Smooth muscle cell (in vitro differentiated cells): ENCODE measurements at regions not wholly inside any gene's neighbourhood (a gene's known extent, or its start where the extent isn't known, plus 50 kb on each side); places are given as distances from the start of the nearest gene placed in this dataset.
"Not testable (repeated sequence)": the region's sequence is repeated elsewhere in the genome, so short reads cannot be mapped to it uniquely, and the experiment has no call there.

Experiments used
- DNase-seq: peaks from one replicate; lab custom pipeline; 2025; ENCODE audit not compliant: unreplicated experiment; lab: John Stamatoyannopoulos, UW
- H2AFZ ChIP-seq: fragments of 200-600 bp; sonication (generic); 2 replicates; pipeline ENCODE4 v1.6.0; 2016; ENCODE audit warnings: antibody characterized with exemption, low read depth, mild to moderate bottlenecking
- H3F3A ChIP-seq: fragments of 200-600 bp; sonication (generic); 2 replicates; pipeline ENCODE4 v1.6.0; 2017; ENCODE audit warnings: antibody characterized with exemption, low read depth
- H3K27ac ChIP-seq: fragments of 200-600 bp; sonication (generic); 2 replicates; pipeline ENCODE4 v1.5.1; 2016; ENCODE audit warnings: low read depth, mild to moderate bottlenecking
- H3K27me3 ChIP-seq: fragments of 200-600 bp; sonication (generic); 2 replicates; pipeline ENCODE4 v1.6.1; 2016; ENCODE audit warnings: low read depth, mild to moderate bottlenecking
- H3K36me3 ChIP-seq: fragments of 200-600 bp; sonication (generic); 2 replicates; pipeline ENCODE4 v1.5.1; 2016; ENCODE audit warnings: low read depth
- H3K4me1 ChIP-seq: fragments of 200-600 bp; sonication (generic); 2 replicates; pipeline ENCODE4 v1.5.1; 2016; ENCODE audit warnings: low read depth
- H3K4me2 ChIP-seq: fragments of 200-600 bp; sonication (generic); 2 replicates; pipeline ENCODE4 v1.6.0; 2016; ENCODE audit warnings: mild to moderate bottlenecking
- H3K4me3 ChIP-seq: fragments of 200-600 bp; sonication (generic); 2 replicates; pipeline ENCODE4 v1.5.1; 2016; ENCODE audit warnings: mild to moderate bottlenecking
- H3K79me2 ChIP-seq: fragments of 200-600 bp; sonication (generic); 2 replicates; pipeline ENCODE4 v1.6.0; 2016; ENCODE audit warnings: low read depth, mild to moderate bottlenecking
- H3K9ac ChIP-seq: fragments of 200-600 bp; sonication (generic); 2 replicates; pipeline ENCODE4 v1.6.0; 2016; ENCODE audit warnings: low read depth
- H3K9me3 ChIP-seq: fragments of 200-600 bp; sonication (generic); replicated peaks from 2 replicates; pipeline ENCODE4 v1.5.1; 2016; ENCODE audit warnings: low read depth
- H4K20me1 ChIP-seq: fragments of 200-600 bp; sonication (generic); 2 replicates; pipeline ENCODE4 v1.6.0; 2016; ENCODE audit warnings: low read depth
- WGBS: methylation state at CpG from one replicate; pipeline ENCODE4 v1.1.7; 2016; ENCODE audit warnings: low lambda C conversion rate; 5-methylcytosine and 5-hydroxymethylcytosine counted together
- TF ChIP-seq, protein P1 (sequence below): fragments of 200-600 bp; sonication (generic); IDR thresholded peaks from 2 replicates; pipeline ENCODE4 v1.5.1; 2017; ENCODE audit warnings: borderline replicate concordance, mild to moderate bottlenecking, antibody characterized with exemption; ENCODE audit not compliant: insufficient read depth, poor library complexity, severe bottlenecking

DNA sequence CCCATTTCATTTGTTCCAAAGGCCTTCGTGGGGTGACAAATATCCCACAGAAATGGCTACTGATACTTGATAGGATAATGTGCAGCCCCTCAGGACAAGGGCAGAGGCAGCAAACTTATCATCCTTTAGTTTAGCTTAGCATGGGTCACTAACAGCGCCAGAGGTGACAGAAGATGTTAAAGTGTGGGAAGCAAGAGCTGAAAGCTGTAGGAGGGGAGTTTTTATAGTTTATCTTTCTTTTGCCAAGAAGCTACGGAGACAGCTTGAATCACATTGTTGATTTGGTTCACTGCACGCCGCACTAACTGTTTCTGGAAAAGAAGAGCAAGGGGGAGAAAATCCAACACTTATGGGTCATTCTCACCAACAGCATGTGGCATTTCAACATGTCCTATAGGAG is 773.9 kb upstream of the MMS22L start:
- no peaks in the 10 kb centered on the region for H3K27me3 ChIP-seq
- H3K4me2 ChIP-seq = no peak overlapping the region
- H3K36me3 ChIP-seq = no peaks in the 10 kb centered on the region
- H3K27ac ChIP-seq = no peak overlapping the region
- H3F3A ChIP-seq = no peaks in the 10 kb centered on the region
- H2AFZ ChIP-seq = no peak overlapping the region
- WGBS = 64% methylated on average over 5 of the region's 5 CpGs
- H4K20me1 ChIP-seq = no peaks in the 10 kb centered on the region
- H3K4me1 ChIP-seq = no peaks in the 10 kb centered on the region
- H3K9ac ChIP-seq = no peak overlapping the region
- no peaks in the 10 kb centered on the region for H3K9me3 ChIP-seq
- no peak overlapping the region for H3K4me3 ChIP-seq
- no peaks in the 10 kb centered on the region for H3K79me2 ChIP-seq
- TF ChIP-seq, protein P1, sequence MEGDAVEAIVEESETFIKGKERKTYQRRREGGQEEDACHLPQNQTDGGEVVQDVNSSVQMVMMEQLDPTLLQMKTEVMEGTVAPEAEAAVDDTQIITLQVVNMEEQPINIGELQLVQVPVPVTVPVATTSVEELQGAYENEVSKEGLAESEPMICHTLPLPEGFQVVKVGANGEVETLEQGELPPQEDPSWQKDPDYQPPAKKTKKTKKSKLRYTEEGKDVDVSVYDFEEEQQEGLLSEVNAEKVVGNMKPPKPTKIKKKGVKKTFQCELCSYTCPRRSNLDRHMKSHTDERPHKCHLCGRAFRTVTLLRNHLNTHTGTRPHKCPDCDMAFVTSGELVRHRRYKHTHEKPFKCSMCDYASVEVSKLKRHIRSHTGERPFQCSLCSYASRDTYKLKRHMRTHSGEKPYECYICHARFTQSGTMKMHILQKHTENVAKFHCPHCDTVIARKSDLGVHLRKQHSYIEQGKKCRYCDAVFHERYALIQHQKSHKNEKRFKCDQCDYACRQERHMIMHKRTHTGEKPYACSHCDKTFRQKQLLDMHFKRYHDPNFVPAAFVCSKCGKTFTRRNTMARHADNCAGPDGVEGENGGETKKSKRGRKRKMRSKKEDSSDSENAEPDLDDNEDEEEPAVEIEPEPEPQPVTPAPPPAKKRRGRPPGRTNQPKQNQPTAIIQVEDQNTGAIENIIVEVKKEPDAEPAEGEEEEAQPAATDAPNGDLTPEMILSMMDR = no peak
- DNase-seq = no peak

DNA sequence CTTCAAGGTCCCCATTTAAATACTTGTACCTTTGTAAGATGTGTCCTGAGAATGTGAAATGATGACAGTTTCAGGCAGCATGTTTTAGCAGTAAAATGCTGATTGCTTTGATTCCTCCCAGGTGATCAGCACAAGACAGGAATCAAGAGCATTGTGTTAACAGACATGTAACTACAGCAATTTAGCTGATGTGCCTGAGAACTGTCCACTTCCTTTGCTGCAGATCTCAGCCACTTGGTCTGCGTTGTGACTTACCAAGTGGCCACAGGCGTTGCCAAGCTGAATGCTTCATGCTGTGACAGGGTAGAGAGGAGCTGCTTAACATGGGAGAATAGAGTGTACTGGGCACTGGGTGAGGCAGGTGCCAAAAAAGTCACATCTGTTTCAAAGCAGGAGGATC is 767.0 kb upstream of the POU3F2 start:
- no peak overlapping the region for H3K27ac ChIP-seq
- no peaks in the 10 kb centered on the region for H3F3A ChIP-seq
- H3K9me3 ChIP-seq = no peaks in the 10 kb centered on the region
- H3K4me2 ChIP-seq = no peak overlapping the region
- 78% methylated on average over 2 of the region's 2 CpGs for WGBS
- no peak for DNase-seq
- no peak overlapping the region for H2AFZ ChIP-seq
- H3K27me3 ChIP-seq = no peaks in the 10 kb centered on the region
- TF ChIP-seq, protein P1 = no peak
- peaks cover 11% of the 10 kb centered on the region for H3K4me1 ChIP-seq
- no peaks in the 10 kb centered on the region for H3K36me3 ChIP-seq
- H4K20me1 ChIP-seq = no peaks in the 10 kb centered on the region
- no peak overlapping the region for H3K4me3 ChIP-seq
- no peaks in the 10 kb centered on the region for H3K79me2 ChIP-seq
- no peak overlapping the region for H3K9ac ChIP-seq

DNA sequence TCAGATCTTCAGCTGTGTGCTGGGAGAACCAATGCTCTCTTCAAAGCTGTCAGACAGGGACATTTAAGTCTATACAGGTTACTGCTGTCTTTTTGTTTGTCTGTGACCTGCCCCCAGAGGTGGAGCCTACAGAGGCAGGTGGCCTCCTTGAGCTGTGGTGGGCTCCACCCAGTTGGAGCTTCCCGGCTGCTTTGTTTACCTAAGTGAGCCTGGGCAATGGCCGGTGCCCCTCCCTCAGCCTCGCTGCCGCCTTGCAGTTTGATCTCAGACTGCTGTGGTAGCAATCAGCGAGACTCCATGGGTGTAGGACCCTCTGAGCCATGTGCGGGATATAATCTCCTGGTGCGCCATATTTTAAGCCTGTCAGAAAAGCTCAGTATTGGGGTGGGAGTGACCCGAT is 745.8 kb upstream of the POU3F2 start:
- not testable (repeated sequence) for H3K27ac ChIP-seq, H3K4me3 ChIP-seq, H4K20me1 ChIP-seq, H3F3A ChIP-seq, H3K4me2 ChIP-seq, H3K27me3 ChIP-seq, H3K79me2 ChIP-seq, H3K9me3 ChIP-seq, H3K9ac ChIP-seq, DNase-seq, H3K4me1 ChIP-seq, H3K36me3 ChIP-seq, H2AFZ ChIP-seq
- WGBS = 83% methylated on average over 8 of the region's 8 CpGs

DNA sequence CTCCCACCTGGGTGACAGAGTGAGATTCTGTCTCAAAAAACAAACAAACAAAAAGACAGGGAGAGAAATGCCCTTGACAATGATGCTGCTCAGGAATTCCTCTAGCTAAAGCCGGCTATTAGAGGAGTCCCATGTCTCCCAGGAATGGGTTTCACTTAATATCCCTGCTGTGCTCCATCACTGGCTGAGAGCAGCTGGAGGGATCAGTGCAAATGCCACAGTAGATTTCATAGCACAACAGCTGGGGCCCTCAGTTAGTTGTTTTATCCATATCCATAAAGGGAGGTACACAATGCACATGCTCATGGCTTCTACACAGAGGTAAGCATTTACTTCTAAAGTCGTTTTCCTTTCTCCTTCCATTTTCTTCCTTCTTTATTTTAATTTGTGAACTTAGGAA is 742.0 kb upstream of the POU3F2 start:
- H3K36me3 ChIP-seq = no peaks in the 10 kb centered on the region
- no peaks in the 10 kb centered on the region for H3K79me2 ChIP-seq
- WGBS = 83% methylated on average over 2 of the region's 2 CpGs
- no peaks in the 10 kb centered on the region for H4K20me1 ChIP-seq
- H3K4me3 ChIP-seq = no peak overlapping the region
- H3F3A ChIP-seq = no peaks in the 10 kb centered on the region
- no peaks in the 10 kb centered on the region for H3K9me3 ChIP-seq
- TF ChIP-seq, protein P1 = no peak
- no peak overlapping the region for H3K4me2 ChIP-seq
- no peak overlapping the region for H3K9ac ChIP-seq
- DNase-seq = no peak
- no peaks in the 10 kb centered on the region for H3K4me1 ChIP-seq
- no peaks in the 10 kb centered on the region for H3K27me3 ChIP-seq
- no peak overlapping the region for H3K27ac ChIP-seq
- no peak overlapping the region for H2AFZ ChIP-seq
